GM12875 (cell line): ENCODE measurements at regions not wholly inside any gene's neighbourhood (a gene's known extent, or its start where the extent isn't known, plus 50 kb on each side); places are given as distances from the start of the nearest gene placed in this dataset.

Experiments used
- H3K4me3 ChIP-seq: one replicate; pipeline ENCODE4 v1.5.1; 2011; ENCODE audit warnings: low read depth, low read length, control low read depth
- CTCF ChIP-seq: IDR thresholded peaks from 2 replicates; pipeline ENCODE4 v1.5.1; 2011; ENCODE audit warnings: low read depth, mild to moderate bottlenecking, control low read depth, inconsistent platforms, low read length, moderate library complexity, borderline replicate concordance; ENCODE audit not compliant: insufficient read depth

- H3K4me3 ChIP-seq, result no peak overlapping the region
- no peak for TF ChIP-seq CTCF
Measured at GRCh38 chr2:120853306-120854013, 117.8 kb downstream of the GLI2 start.

DNA sequence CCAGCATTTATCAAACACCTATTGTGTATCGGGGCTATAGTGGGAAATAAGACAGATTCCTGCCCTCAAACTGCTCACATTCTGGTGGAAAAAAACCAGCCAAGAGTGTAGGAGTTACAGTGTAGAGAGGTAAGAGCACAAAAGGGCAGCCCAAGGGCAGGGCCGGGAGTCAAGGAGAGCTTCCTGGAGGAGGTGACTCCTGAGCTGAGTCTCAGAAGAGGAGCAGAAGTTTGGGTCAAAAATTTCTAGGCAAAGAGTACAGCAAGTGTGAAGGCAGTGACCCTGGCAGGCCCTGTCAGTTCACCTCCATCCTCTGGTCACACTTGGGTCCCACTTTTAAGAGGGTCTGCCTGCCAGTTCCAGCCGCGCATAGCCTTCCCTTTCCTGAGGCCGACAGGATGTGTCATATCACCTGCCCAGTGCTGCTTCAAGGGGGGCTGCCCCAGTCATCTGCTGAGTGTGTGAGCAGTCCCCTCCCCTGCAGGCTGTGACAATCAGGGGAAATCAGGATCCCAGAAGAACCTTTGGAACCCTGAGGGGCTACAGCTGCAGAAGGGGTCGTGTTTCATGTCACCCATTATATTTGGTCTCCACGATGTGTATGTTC lies 118.4 kb downstream of the GLI2 start:
- TF ChIP-seq CTCF, result no peak
- no peak overlapping the region for H3K4me3 ChIP-seq

- TF ChIP-seq CTCF, result no peak
- no peak overlapping the region for H3K4me3 ChIP-seq
Measured at GRCh38 chr2:120854766-120855530, 119.3 kb downstream of the GLI2 start.

GRCh38 chr2:120855855-120856405 lies 120.3 kb downstream of the GLI2 start:
- H3K4me3 ChIP-seq, result no peak overlapping the region
- no peak for TF ChIP-seq CTCF

DNA sequence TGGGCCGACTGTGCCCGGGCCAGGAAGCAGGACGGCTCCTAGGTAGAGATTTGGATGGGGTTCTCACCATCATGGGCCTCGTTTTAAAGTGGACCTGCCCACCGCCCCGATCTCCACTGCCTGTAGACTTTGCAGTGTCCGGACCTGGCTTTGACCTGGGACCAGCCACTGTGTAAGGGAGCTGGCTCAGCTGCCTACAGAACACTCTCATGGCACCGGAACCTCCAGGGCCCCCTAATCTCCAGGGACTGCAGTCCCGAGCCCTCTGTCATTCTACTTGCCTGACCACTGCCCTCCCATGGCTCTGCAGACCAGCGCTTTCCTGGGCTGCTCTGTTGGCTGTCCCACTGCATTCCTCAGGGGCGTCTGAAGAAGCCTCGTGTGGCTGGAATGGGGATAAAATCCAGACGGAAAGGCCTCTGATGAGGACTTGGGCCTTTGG lies 120.8 kb downstream of the GLI2 start:
- TF ChIP-seq CTCF, result no peak
- no peak overlapping the region for H3K4me3 ChIP-seq

DNA sequence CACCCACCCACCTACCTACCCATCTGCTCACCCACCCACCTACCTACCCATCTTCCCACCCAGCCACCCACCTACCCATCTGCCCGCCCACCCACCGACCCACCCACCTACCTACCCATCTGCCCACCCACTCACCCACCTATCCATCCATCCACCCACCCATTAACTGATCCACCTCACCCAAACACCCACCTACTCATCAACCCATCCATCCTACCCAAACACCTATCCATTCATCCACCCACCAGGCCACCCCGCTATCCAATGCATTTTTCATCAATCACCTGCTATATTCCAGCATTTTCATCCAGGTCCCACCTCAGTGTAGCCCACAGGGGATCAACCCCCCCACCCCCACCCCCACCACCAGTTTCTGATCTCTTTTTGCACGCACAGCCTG lies 121.8 kb downstream of the GLI2 start:
- TF ChIP-seq CTCF, result no peak
- H3K4me3 ChIP-seq, result no peak overlapping the region
